ENCODE measurements at regions not wholly inside any gene's neighbourhood (a gene's known extent, or its start where the extent isn't known, plus 50 kb on each side); places are given as distances from the start of the nearest gene placed in this dataset.

DNA sequence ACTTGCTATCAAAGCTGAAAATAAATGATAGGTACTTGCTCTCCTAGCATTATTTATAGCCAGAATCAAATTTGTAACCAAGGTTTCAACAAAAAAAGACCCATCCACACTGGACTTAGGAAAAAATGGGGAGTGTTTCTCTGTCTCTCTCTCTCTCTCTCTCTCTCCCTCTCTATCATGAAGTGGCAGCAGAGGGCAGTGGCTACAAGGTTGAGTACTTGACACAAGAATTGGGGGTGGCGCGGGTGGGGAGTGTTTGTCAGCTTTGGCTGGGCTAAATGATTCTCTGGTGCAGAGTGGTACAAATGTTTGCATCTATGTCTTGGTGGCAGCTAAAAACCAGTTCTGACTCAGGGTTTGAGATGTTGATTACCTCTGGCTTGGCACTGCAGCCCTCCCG, 85.0 kb downstream of the RBM43 start:
- TF ChIP-seq EZH2 (IDR thresholded peaks at IDR 0.05; ENCODE audit: insufficient read depth, poor library complexity, severe bottlenecking) (no peak), EZH2phosphoT487 (IDR thresholded peaks at IDR 0.05; ENCODE audit: insufficient read depth, low read depth) (no peak)
